Fibroblast of lung (primary cell): ENCODE measurements at regions not wholly inside any gene's neighbourhood (a gene's known extent, or its start where the extent isn't known, plus 50 kb on each side); places are given as distances from the start of the nearest gene placed in this dataset.

Experiments used
- DNase-seq, 2 donors: peaks; one replicate each; pipeline versions ENCODE4 v3.0.0 to v3.0.0-alpha.2; 2010; ENCODE audit warnings: low read depth in 2 of 2
- H2AFZ ChIP-seq: 2 replicates; pipeline ENCODE4 v1.5.1; 2012; ENCODE audit warnings: low read length, control low read depth, inconsistent platforms
- H3K27ac ChIP-seq: 2 replicates; pipeline ENCODE4 v1.5.1; 2011; ENCODE audit warnings: low read length, control low read depth; ENCODE audit not compliant: insufficient read depth
- H3K27me3 ChIP-seq: 2 replicates; pipeline ENCODE4 v1.5.1; 2011; ENCODE audit warnings: mild to moderate bottlenecking, low read length; ENCODE audit not compliant: control insufficient read depth, insufficient read depth
- H3K36me3 ChIP-seq: 2 replicates; pipeline ENCODE4 v1.5.1; 2011; ENCODE audit warnings: low read length; ENCODE audit not compliant: control insufficient read depth, insufficient read depth
- H3K4me1 ChIP-seq: 2 replicates; pipeline ENCODE4 v1.5.1; 2011; ENCODE audit warnings: low read length; ENCODE audit not compliant: control insufficient read depth, insufficient read depth; ENCODE audit errors: extremely low read depth
- H3K4me2 ChIP-seq: 2 replicates; pipeline ENCODE4 v1.5.1; 2011; ENCODE audit warnings: low read length, control low read depth; ENCODE audit not compliant: insufficient read depth; ENCODE audit errors: extremely low read depth
- H3K4me3 ChIP-seq, 4 experiments: fragments of 200-600 bp in 1 of 4; sonication (generic) in 1 of 4; replicated peaks in 1 of 4; 2 replicates each; pipeline ENCODE4 v1.5.1; 2011 to 2016; ENCODE audit warnings: low read length in 4 of 4, low read depth in 3 of 4, mild to moderate bottlenecking in 3 of 4, control low read depth in 2 of 4, inconsistent platforms in 1 of 4, mixed read lengths in 1 of 4; ENCODE audit not compliant: insufficient read depth in 1 of 4; ENCODE audit errors: control extremely low read depth in 1 of 4
- H3K79me2 ChIP-seq: 2 replicates; pipeline ENCODE4 v1.5.1; 2012; ENCODE audit warnings: mild to moderate bottlenecking, low read length, inconsistent platforms; ENCODE audit not compliant: control insufficient read depth, insufficient read depth
- H3K9ac ChIP-seq: 2 replicates; pipeline ENCODE4 v1.5.1; 2011; ENCODE audit warnings: mild to moderate bottlenecking, low read length, control low read depth; ENCODE audit not compliant: insufficient read depth
- H3K9me3 ChIP-seq: 2 replicates; pipeline ENCODE4 v1.5.1; 2012; ENCODE audit warnings: low read depth, low read length; ENCODE audit not compliant: control insufficient read depth, insufficient read depth
- H4K20me1 ChIP-seq: 2 replicates; pipeline ENCODE4 v1.5.1; 2011; ENCODE audit warnings: low read length; ENCODE audit not compliant: control insufficient read depth, insufficient read depth; ENCODE audit errors: extremely low read depth
- EZH2 ChIP-seq: IDR thresholded peaks from 2 replicates; pipeline ENCODE4 v1.5.1; 2012; ENCODE audit warnings: low read length, control low read depth, mild to moderate bottlenecking; ENCODE audit errors: missing control alignments
- TF ChIP-seq, protein P1 (sequence below), 2 donors: IDR thresholded peaks in 1 of 2; conservative IDR thresholded peaks in 1 of 2; 1 replicate in 1 of 2; 2 replicates in 1 of 2; pipeline ENCODE4 v1.5.1; 2011 to 2012; ENCODE audit warnings: low read length in 2 of 2, control low read depth in 1 of 2, inconsistent platforms in 1 of 2, low read depth in 1 of 2, mild to moderate bottlenecking in 1 of 2

DNA sequence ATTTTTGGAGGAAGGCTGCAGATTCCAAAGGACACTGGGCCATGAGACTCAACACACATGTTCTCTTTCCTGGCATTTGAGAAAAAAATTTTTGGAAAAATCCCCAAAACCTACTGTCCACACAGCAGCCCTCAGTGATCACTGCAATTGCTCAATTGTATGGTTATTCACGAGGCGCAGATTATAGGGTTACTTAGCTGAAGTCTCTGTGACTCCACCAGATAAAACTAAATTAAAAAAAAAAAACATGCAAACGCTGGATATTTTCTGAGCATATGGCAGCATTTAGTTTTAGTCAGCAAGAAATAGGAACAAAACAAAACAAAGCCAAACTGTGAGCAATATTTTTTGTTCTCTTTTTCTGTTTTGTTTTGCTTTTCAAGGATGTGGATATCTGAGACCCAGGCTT is 83.8 kb upstream of the FAM20A start:
- no peak for TF ChIP-seq EZH2
- TF ChIP-seq, protein P1, sequence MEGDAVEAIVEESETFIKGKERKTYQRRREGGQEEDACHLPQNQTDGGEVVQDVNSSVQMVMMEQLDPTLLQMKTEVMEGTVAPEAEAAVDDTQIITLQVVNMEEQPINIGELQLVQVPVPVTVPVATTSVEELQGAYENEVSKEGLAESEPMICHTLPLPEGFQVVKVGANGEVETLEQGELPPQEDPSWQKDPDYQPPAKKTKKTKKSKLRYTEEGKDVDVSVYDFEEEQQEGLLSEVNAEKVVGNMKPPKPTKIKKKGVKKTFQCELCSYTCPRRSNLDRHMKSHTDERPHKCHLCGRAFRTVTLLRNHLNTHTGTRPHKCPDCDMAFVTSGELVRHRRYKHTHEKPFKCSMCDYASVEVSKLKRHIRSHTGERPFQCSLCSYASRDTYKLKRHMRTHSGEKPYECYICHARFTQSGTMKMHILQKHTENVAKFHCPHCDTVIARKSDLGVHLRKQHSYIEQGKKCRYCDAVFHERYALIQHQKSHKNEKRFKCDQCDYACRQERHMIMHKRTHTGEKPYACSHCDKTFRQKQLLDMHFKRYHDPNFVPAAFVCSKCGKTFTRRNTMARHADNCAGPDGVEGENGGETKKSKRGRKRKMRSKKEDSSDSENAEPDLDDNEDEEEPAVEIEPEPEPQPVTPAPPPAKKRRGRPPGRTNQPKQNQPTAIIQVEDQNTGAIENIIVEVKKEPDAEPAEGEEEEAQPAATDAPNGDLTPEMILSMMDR (conservative IDR thresholded peaks at IDR 0.05 in 1 of 2, IDR thresholded peaks at IDR 0.05 in 1 of 2; ENCODE audit: low read depth in 1 of 2, low read length in 2 of 2), result no peak
- Histone ChIP-seq H3K27ac (no peak overlapping the region), H3K27me3 (no peaks in the 10 kb centered on the region), H3K9me3 (no peaks in the 10 kb centered on the region), H4K20me1 (no peaks in the 10 kb centered on the region), H3K9ac (no peak overlapping the region), H2AFZ (no peak overlapping the region), H3K4me1 (no peaks in the 10 kb centered on the region), H3K4me2 (no peak overlapping the region), H3K36me3 (no peaks in the 10 kb centered on the region), H3K4me3 (no peak overlapping the region), H3K79me2 (no peaks in the 10 kb centered on the region)
- peak in 1 of 2 donors; percentile 8 for DNase-seq

GRCh38 chr17:68682903-68683302 is 81.7 kb upstream of the FAM20A start:
- no peaks in the 10 kb centered on the region for H3K79me2 ChIP-seq
- H4K20me1 ChIP-seq, result no peaks in the 10 kb centered on the region
- TF ChIP-seq EZH2, result no peak
- TF ChIP-seq, protein P1 (conservative IDR thresholded peaks at IDR 0.05 in 1 of 2, IDR thresholded peaks at IDR 0.05 in 1 of 2; ENCODE audit: low read depth in 1 of 2, low read length in 2 of 2), result no peak
- no peaks in the 10 kb centered on the region for H3K9me3 ChIP-seq
- H3K9ac ChIP-seq, result no peak overlapping the region
- no peaks in the 10 kb centered on the region for H3K27me3 ChIP-seq
- no peak overlapping the region for H3K4me2 ChIP-seq
- no peak for DNase-seq
- H3K36me3 ChIP-seq, result no peaks in the 10 kb centered on the region
- H2AFZ ChIP-seq, result no peak overlapping the region
- H3K27ac ChIP-seq, result no peak overlapping the region
- no peaks in the 10 kb centered on the region for H3K4me1 ChIP-seq
- no peak overlapping the region for H3K4me3 ChIP-seq

DNA sequence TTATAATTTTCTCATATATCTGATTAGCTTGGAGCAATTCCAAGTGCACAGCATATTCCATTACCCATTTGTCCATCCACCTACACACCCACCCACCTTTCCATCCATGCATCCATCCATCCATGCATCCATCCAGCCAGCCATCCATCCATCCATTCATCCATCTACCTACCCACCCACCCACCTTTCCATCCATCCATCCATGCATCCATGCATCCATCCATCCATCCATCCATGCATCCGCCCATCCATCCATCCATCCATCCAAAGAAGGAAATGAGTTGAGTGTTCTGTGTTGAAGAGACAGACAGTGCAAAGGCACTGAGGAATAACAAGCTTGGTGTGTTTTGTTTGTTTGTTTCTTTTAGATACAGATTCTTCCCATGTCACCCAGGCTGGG is 78.7 kb upstream of the FAM20A start:
- Histone ChIP-seq H4K20me1 (no peaks in the 10 kb centered on the region), H3K79me2 (no peaks in the 10 kb centered on the region), H3K4me1 (no peaks in the 10 kb centered on the region), H3K4me3 (no peak overlapping the region), H3K9me3 (no peaks in the 10 kb centered on the region), H2AFZ (no peak overlapping the region), H3K4me2 (no peak overlapping the region), H3K27ac (no peak overlapping the region), H3K27me3 (no peaks in the 10 kb centered on the region), H3K9ac (no peak overlapping the region), H3K36me3 (no peaks in the 10 kb centered on the region)
- no peak for TF ChIP-seq EZH2
- TF ChIP-seq, protein P1 (conservative IDR thresholded peaks at IDR 0.05 in 1 of 2, IDR thresholded peaks at IDR 0.05 in 1 of 2; ENCODE audit: low read depth in 1 of 2, low read length in 2 of 2), result no peak
- no peak for DNase-seq
